D341Med (cell line): ENCODE measurements at regions not wholly inside any gene's neighbourhood (a gene's known extent, or its start where the extent isn't known, plus 50 kb on each side); places are given as distances from the start of the nearest gene placed in this dataset.
"Not testable (repeated sequence)": the region's sequence is repeated elsewhere in the genome, so short reads cannot be mapped to it uniquely, and the experiment has no call there.

Experiments
- DNase-seq: peaks from one replicate; pipeline ENCODE4 v3.0.0; 2012; ENCODE audit warnings: low spot score

DNA sequence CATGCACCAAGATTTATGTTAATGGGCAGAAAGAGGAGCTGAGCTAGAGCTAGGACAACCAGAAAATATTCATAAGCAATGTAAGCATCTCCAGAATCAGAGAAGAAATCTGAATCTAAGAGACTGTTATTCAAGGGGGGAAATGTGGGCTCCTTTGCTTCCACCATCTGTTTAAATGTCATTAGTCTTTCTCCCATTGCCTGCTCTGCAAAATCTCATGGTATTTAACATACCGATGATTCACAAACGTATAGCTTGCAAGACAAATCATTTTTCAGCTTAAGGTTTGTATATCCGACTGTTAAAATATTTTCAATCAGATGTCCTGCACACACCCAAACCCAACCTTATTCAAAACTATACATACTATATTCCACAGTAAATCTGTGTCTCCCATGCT, 133.4 kb upstream of the TACR3 start:
- no peak for DNase-seq

DNA sequence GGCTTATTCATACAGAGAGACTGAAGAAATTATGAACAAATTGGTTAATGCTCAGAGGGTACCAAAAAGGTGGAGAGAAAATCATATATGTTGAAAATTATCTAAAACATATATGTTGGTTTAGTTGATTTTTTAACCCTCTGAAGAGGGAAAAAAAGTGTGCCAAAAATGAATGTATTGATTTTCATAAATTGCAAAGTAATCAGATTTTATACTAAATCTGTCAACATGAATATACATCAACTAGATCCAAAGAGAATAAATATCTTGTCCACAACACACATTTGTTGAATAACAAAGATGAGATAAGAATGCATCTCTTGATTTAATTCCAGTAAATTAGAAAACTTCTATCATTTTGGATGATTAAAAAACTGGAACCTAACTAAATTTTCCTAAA, 125.3 kb upstream of the TACR3 start:
- no peak for DNase-seq

DNA sequence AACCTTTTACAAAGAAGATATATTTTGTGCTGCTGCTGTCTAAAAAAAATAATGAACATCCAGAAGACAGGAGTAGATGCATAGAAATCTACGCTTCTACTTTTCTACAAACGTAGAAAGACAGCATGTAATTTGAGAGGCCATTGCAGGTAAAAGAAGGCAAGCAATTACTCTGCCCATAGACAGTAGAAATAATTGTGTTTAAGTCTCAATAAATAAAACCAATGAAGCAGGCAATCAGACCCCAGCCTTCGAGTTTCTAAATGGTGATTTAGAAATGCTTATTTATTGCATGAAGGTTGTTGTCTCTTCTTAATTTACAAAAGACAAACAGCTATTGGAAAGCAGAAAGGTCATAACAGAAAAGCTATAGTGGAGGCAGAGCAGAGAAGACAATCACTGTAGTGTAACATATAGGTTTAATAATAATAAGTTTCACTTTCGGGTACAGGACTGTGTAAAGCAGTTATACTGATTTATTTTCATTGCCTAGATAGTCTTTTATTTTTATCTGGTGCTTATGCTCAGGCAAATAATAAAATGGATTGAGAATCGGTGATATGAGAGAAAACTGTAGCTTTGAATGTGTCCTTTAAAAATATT, 123.0 kb upstream of the TACR3 start:
- DNase-seq: no peak

DNA sequence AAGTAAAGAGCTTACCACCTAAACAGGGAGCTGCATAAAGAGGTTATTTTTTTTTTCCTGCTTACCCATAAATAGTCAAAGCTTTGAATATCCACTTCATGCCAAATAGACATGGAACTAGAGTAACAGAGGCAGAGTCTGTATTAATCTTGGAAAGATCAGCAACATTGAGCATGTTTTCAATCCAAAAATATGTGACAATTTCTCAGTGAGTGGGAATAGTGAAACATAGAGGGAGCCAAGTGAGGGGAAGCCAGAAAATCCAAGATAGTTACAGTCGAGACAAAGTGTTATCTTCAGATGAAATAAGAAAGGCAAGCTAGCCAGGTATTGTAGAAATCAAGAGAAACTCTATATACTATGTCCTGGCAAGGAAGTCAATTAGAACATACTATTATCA, 122.3 kb upstream of the TACR3 start:
- DNase-seq: no peak

DNA sequence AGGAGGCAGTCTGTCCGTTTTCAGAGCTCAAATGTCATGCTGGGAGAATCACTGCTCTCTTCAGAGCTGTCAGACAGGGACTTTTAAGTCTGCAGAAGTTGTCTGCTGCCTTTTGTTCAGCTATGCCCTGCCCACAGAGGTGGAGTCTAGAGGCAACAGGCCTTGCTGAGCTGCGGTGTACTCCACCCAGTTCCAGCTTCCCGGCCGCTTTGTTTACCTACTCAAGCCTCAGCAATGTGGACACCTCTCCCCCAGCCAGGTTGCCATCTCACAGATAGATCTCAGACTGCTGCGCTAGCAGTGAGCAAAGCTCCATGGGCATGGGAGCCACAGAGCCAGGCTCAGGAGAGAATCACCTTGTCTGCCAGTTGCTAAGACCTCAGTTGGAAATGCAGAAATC, 90.5 kb upstream of the TACR3 start:
- not testable (repeated sequence) for DNase-seq

DNA sequence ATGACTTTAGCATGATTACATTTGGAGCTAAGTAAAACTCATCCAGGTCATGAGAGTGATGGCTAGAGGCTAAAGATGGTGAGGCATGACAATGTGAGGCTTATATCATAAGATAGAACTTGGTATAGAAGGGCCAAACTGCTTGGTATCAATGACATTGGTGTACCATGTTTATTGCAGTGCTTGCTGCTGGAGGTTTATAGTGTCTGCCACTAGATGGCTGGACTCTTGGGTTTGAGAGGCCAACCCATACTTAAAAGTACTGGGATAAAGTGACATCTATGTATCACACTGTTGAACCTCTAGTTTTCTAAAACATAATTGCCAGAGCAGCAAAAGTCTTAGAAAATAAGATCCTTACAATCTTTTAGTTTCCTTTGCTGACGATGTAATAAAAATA, 83.0 kb upstream of the TACR3 start:
- DNase-seq: no peak

DNA sequence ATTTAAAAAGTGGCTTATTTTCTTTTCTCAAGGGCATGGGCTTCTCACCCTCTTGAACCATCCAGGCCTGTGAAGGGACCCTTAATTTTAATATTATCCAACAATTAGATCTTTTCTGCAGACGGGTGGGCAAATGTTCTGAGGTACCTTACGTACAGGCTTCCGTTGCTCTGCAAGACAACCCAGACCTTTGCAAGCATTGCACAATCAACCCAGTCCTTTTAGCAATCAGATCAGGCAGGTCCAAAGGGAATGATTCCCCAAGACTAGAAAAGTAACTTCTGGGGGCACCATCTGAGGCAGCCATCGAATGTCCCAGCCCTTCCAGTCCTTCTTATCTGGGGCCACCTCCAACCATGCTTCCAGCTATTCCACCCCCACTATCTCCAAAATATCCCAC, 67.3 kb upstream of the TACR3 start:
- no peak for DNase-seq

DNA sequence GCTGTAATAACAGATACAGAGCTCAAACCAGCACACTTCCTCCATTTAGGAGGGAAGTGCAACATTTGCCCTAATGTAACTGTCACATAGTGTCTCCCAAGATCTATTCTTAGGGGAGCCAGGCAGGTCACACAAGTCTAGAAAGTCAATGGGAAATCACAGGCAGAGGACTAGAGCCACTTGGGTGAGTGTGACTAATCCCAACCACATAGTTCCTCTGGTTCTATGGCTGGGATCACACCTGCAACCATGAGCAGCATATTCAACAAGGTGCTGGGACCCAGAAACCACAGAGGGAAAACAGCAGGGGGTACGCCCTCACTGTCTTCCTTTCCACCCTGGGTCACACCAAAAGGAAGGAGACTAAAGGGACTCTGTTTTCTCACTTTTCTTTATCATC, 66.8 kb upstream of the TACR3 start:
- DNase-seq: no peak

DNA sequence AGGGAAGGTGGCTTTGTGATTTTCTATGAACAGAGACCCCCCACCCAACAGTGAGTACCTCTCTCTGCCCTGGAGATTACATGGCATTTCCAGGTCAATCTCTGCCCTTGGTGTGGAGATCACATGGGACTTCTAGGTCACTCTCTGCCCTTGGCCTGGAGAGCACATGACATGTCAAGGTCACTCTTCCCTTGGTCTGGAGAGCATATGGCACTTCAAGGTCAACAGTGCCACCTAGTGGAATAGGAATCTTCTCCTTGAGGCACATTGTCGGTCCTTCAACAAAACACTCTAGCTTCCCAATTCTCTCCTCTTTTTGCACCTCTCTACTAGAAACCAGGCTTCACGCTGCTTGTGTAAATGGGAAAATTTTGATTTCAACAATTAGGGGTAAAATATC, 66.2 kb upstream of the TACR3 start:
- DNase-seq: peak; percentile 52

DNA sequence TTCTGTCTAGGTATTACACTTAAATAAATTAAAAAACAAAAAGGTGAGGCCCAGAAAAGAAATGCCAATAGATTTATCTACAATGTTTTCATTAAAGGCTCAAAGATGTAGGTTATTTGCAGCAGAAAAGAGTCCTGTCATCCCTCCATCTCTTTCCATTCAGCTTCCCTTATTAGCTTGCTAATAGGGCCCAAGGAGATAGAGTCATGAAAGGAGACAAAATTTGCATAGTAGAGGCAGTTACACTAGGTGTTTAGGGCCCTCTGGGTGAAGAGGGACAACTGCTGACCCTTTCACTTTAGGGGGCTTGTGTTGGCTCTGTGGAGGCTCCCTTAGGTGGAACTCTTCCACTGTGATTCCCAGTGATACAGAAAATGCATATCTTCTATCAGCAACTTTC, 58.4 kb upstream of the TACR3 start:
- DNase-seq: no peak

DNA sequence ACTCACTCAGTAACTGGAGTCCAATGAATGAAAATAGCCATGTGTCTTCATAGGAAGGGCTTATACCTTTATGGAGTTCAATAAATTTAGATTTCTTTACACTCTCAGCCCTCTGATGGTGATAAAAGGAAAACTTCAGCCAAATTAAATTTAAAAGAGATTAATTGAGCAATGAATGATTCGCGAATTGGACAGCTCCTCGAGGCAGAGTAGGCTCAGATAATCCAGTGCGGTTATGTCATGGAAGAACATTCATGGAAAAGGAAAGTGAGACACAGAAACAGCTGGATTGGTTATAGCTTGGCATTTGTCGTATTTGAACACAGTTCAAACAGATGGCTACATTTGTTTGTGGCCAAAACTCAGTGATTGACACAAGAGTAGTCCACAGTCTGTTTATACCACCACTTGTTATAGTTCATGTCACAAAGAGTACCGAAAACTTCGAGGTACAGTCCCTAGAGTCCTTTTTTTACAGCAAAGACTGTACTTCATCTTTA, 54.6 kb upstream of the TACR3 start:
- DNase-seq: no peak

DNA sequence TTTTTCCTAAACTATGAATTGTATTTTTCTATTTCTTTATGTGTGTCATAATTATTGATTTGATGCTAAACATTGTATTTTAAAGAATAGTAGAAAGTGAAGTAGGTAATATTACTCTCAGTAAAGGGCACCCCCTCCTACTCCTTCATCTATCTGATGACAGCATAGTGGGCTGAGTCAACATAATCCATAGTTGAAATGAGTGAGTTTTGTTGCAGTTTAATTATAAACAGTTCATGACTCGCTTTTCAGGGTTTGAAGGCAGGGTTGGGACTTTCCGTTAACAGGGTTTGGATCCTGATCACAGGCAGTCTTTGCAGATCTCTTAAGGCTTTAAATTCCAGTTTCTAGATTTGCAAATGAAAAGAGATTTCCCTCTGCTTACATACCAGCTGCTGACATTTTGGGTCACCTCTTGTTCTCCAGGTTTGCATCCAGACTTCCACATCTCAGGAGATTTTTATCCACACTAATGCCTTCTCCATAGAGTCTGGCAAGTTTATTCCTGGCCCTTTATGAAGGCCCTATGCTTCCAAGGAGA, 54.0 kb upstream of the TACR3 start:
- no peak for DNase-seq
